GM18870 (cell line): ENCODE measurements at regions not wholly inside any gene's neighbourhood (a gene's known extent, or its start where the extent isn't known, plus 50 kb on each side); places are given as distances from the start of the nearest gene placed in this dataset.
"Not testable (repeated sequence)": the region's sequence is repeated elsewhere in the genome, so short reads cannot be mapped to it uniquely, and the experiment has no call there.

Experiments
- ATAC-seq: cut with Tn5 transposase; IDR thresholded peaks from one replicate; pipeline ENCODE4 v1.9.1; 2021; ENCODE audit warnings: moderate library complexity; ENCODE audit not compliant: unreplicated experiment

DNA sequence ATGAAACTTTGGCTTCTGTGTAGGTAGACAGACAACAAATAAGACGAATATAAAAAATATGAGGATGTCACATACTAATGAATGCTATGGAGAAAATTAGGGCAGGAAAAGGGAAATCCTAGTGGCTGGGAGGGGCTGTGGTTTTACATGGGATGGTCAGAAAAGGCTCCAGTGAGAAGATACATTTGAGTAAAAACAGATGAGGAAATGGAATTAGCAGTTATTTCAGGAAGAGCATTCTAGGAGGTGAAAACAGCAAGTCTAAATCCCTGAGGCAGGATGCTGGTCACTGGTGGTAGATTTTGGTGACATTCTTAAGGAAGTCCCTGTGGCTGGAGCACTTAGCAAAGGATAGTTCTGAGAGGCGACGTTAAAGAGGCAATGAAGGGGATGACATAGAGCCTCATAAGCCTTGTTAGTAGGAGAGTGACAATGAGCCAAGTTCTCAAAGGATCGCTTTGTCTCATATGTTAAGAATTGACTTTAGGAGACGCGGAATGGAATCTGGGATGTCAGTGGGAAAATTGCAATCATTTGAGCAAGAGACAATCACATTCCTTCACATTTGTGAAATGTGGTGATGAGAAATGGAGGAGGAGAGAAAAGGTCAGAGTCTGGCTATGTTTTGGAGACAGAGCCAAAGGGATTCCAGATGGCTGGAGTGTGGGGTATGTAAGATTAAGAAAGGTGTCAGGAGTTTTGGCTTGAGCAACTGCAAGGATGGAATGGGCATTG, 384.7 kb upstream of the FZD8 start:
- no peak for ATAC-seq

GRCh38 chr10:36026081-36026480, 384.0 kb upstream of the FZD8 start:
- ATAC-seq: no peak

DNA sequence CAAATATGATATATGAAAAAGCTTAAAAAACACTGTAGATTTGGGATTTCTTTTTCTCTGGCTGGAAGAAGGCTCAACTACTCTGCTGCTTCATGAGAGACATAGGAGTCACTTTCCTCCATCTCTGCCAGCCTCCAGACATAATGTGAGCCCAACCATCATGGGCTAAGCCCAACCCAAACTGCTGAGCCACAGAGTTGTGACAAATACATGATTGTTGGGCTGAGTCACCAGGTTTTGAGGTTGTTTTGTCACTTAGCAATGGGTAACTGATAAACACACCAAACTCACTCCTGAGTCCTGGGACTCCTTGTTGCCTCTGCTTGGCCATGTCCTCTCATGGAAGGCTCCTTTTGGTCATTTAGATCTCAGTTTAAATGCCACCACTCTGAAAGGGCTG, 381.8 kb upstream of the FZD8 start:
- no peak for ATAC-seq

DNA sequence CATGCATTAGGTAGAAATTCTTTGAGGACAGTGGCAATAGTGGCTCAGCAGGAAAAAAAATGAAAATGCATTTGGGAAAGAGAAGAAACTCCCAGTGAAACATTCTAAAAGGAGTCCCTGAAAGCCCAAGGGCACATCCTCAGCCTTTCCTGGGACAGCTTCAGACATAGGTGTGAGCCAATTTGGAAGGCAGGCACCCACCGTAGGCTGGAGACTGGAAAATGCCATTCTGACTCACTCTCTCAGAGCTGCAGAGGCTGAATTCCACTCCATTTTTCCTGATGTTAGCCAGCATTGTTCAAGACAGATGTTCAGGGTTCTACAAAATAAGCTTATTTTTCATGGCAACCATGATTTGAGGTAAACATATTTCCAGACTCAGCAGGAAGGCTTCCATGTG, 379.0 kb upstream of the FZD8 start:
- no peak for ATAC-seq

DNA sequence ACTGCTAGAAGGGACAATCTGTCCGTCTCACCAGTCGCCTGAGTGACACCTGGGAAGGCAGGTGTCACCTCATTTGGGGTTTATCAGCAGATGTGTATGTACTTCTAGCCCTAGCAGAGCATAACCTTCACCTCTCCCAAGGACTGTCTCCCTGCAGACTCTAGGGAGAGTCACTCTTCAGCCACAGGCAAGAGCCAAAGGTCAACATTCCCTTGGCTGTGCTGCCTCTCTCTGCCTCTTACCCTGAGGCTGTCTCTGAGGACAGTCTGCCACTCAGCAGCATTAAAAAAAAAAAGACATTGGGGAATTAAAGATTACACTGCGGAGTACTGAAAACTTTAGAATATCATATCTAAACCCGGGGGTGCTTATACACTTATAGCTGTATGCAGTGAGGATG, 377.7 kb upstream of the FZD8 start:
- ATAC-seq: no peak

DNA sequence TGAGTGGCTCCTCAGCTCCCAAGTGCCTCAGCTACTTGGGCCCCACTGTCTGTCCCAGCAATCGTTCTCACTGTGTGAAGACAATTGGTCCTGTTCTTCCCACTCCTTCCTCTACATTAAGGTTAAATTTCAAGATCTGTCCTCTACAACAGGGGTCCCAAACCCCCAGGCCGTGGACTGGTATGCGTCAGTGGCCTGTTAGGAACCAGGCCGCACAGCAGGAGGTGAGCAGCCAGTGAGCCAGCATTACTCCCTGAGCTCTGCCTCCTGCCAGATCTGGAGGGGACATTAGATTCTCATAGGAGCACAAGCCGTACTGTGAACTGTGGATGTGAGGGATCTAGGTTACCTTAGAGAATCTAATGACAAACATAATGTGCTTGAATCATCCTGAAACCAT, 376.9 kb upstream of the FZD8 start:
- ATAC-seq: no peak

- ATAC-seq: no peak
Observed at GRCh38 chr10:36017137-36017536, 375.0 kb upstream of the FZD8 start.

DNA sequence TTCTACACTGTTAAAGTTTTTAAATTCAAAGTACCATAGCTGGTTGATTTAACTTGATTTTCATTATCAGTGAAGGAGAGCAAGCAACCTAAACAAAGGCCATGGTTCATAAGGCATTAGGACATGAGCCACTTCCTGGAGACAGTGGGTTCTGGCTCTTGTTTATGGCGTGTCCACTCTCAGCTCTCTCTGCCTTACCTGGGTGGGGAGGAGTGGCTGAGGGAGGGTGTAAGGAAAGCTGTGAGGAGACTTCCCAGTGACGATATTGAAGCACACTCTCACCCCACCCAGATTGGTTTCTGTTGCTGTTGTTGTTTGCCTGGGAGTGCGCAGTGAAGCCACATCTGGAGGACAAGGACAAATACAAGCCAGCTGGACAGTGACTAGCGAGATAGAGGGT, 365.3 kb upstream of the FZD8 start:
- ATAC-seq: no peak

GRCh38 chr10:36003688-36004087, 361.6 kb upstream of the FZD8 start:
- ATAC-seq: no peak

GRCh38 chr10:36003031-36003600, 361.0 kb upstream of the FZD8 start:
- ATAC-seq: no peak

GRCh38 chr10:36002445-36002844, 360.3 kb upstream of the FZD8 start:
- no peak for ATAC-seq

DNA sequence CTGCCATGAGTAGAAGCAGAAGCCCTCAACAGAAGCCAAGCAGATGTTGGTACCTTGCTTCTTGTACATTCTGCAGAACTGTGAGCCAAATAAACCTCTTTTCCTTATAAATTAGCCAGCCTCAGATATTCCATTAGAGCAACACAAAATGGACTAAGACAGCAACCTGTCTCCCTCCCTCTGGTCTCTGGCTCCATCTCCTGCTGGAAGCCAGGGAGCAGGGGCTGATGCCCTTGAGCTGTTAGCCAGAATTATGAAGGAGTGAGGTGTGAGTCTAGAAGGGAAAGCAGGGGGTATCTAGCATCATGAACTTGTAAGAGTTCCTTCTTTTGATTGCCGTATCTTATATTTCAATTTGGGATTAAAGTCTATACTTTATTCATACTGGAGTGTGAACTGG, 358.7 kb upstream of the FZD8 start:
- ATAC-seq: not testable (repeated sequence)

DNA sequence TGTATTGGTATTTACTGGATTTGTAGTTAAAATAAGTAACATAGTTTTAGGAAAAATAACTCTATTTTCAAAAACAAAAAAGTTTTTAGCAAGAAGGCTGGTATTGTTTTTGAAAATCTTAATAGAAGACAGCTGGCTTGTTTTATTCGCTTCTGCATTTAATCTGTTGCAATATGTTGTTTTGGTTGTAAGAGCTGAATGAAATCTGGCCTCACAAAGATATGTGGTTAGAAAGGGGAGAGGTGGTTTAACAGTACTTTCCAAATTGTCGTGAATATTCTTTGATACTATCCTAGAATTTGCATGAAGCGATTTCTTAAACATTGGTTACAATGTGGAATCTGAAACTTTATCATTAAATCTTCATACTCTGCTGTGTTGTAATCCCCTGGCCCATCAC, 355.9 kb upstream of the FZD8 start:
- no peak for ATAC-seq

- ATAC-seq: no peak
Observed at GRCh38 chr10:35995485-35995884, 353.4 kb upstream of the FZD8 start.

DNA sequence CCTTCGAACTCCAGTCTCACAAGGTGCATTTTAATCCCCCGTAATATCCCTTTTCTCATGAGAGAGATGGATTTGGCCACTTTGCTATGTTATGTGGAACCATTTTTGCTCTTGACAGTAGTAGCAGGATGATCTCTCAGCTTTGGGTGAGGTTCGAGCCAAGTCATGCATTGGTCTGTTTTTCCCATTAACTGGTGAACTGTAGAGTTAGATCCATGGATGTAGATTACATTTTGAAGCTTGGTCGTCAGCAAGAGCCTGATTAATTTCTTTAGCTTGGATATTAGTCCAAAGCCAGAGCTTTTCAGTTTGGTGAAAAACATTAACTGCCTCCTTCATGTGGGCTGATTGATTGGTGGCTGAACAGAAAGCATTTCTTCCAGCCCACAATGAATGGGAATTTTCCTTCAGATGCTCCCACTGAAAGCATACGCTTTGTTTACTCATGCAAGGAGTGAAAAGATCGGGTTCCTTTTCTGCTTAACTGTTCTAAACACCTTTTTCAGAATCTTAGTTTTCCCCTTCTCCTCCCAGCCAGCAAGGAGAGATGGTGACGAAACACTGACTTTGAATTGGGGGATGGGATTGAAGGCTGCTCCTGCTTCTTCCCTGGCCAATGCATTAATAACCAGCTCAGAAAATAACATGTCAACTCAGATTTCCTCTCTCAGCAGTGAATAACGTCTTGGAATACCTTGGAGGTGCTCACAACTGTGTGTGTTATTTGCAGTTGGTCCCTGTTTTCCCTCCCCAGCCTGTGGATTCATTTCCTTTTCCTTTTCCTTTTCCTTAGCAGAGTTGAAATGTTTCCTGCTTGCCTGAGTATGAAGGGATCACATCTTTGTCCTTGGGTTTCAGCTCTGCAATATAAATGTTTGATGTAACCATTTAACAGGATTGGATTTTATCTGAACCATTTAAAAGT, 351.8 kb upstream of the FZD8 start:
- no peak for ATAC-seq

DNA sequence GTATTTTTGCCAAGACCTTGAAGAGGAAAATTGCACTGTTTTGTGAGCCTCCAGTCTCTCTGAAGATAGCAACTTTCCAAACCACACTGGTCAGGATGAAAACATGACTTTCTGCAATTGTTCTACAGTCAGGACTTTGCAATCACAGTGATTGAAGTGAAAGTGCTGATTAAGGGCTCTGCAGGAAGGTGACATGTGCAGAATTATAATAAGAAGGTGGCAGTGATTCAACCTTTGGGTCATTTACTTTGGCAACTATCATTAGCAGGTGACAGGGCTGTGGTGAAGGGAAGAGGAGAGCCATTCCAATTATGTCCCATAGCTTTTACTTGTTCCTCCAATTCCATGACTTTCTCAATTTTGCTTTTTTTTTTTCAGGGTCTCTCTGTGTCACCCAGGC, 350.0 kb upstream of the FZD8 start:
- ATAC-seq: no peak

GRCh38 chr10:35986756-35987502, 344.8 kb upstream of the FZD8 start:
- no peak for ATAC-seq

- no peak for ATAC-seq
Observed at GRCh38 chr10:35979116-35979515, 337.0 kb upstream of the FZD8 start.

DNA sequence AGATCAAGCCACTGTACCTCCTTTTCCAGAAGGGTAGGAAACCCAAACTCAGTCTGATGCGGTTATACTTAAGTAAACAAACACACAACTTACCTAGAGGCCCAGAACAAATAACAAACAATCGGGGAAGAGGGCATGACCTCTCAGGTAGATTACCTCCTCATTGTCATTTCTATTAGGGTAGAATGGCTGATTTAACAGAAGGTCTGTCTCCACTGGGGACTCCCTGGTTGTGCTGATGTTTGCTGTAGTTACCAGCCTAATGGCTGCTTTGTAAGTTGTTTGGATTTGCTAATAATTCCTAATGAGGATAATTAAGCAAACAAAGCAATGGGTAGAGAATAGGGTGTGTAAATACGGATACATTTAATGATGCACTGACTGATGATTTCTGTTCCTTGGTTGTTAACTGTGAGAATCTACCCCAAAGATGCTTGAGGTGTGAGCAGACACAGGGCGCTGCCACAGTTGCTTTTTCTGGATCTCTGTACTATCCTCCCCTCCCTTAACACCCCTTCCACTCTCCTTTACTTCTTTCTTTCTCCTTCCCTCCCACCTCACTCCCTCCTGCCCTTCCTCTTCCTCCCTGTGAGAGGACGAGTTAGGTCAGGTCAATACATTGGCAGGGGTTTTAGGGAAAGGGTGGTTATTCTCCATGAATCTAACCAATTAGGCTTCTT, 332.0 kb upstream of the FZD8 start:
- not testable (repeated sequence) for ATAC-seq

DNA sequence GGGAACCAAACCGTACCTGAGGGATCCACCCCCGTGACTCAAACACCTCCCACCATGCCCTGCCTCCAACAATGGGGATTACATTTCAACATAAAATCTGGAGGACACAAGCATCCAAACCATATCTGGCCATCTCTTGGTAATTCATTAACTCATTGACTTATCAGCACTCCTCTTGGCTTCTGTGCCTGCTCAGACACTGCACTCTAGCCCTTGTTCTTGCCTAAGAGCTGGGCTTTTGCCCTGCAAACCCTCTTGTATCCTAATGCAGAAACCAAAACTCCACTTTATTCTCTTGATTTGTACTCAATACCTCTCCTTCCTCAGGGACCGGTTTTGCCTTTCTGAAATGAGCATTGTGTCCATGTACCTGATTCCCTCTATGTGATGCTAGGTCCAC, 330.2 kb upstream of the FZD8 start:
- no peak for ATAC-seq

DNA sequence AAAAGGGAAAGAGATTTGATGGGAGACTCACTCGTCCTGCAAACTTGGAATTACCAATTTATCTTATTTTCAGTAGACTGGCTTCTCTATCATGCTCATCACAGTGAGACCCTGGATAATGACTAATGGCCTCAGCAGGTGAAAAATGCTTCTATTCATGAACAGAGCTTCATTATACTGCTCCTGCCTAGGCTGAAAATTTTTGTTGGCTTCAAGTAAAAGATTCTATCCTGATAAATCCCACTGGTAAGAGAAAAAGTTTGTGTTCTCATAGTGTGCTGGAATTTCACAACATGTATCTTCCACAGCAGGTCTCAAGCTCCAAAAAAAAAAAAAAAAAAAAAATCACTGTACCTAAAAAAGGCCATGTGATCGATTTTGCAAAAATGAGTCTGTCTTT, 329.3 kb upstream of the FZD8 start:
- ATAC-seq: no peak
